Muscle of leg (tissue), 3 donors: ENCODE measurements at regions not wholly inside any gene's neighbourhood (a gene's known extent, or its start where the extent isn't known, plus 50 kb on each side); places are given as distances from the start of the nearest gene placed in this dataset.

ENCODE experiments used
- DNase-seq: peaks from one replicate; pipeline ENCODE4 v3.0.0; 2013
- H3K27ac ChIP-seq: one replicate; pipeline ENCODE4 v1.5.1; 2013; ENCODE audit warnings: mild to moderate bottlenecking, low read length, control low read depth
- H3K27me3 ChIP-seq: one replicate; pipeline ENCODE4 v1.6.1; 2013; ENCODE audit warnings: low read length; ENCODE audit not compliant: control insufficient read depth, insufficient read depth
- H3K36me3 ChIP-seq: one replicate; pipeline ENCODE4 v1.6.1; 2013; ENCODE audit warnings: low read length; ENCODE audit not compliant: control insufficient read depth, insufficient read depth
- H3K4me1 ChIP-seq: one replicate; pipeline ENCODE4 v1.6.1; 2013; ENCODE audit warnings: low read length; ENCODE audit not compliant: control insufficient read depth, insufficient read depth
- H3K4me3 ChIP-seq: one replicate; pipeline ENCODE4 v1.5.1; 2013; ENCODE audit warnings: low read length, control low read depth
- H3K9me3 ChIP-seq: replicated peaks from 2 replicates; pipeline ENCODE4 v1.6.1; 2013; ENCODE audit warnings: low read depth, low read length; ENCODE audit not compliant: control insufficient read depth
- WGBS: methylation state at CpG from one replicate; pipeline ENCODE4 v1.1.5; 2013; ENCODE audit warnings: missing lambda C conversion rate; ENCODE audit not compliant: insufficient coverage; 5-methylcytosine and 5-hydroxymethylcytosine counted together

DNA sequence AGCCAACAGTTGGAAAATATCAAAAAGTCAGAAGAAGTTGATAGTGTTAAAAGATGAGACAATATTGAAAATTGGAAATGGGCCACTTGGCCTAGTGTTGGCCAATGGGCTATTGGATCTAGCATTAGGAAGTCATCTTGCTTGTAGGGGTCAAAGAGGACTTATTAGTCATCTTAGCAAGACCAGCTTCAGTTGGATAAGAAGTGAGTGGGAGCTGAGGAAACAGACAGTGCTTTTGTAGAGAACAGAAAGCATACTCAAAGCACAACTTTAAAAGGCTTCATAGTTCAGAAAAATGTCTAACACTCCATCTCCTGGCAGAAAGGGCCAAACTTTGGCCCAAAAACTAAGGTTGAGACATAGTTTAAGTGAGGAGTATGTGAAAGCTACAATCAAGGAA, 139.9 kb upstream of the PKN2 start:
- Histone ChIP-seq H3K4me3 (no peak overlapping the region), H3K36me3 (no peaks in the 10 kb centered on the region), H3K27me3 (no peaks in the 10 kb centered on the region), H3K4me1 (no peaks in the 10 kb centered on the region), H3K27ac (no peak overlapping the region), H3K9me3 (no peaks in the 10 kb centered on the region)
- DNase-seq: no peak

DNA sequence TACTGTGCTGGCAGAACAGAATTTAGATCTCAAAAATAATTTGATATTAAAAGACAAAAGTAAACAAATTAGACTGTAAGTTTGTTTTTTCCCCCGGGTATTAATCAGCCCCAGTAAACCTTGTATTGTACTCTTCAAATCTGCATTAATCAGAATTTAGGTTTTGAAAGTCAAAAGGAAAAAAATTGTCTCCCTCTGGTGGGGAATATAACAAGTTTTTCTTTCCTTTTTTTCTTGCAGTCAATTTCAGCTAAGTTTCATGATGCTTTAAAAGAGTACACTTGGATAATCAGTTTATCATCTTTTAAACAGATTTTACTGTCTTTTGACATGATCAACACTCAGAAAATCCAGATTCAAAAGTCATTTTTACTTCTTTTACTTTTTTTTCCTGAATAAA, 134.5 kb upstream of the PKN2 start:
- no peak overlapping the region for H3K27ac ChIP-seq
- peak; percentile 25 for DNase-seq
- H3K9me3 ChIP-seq: no peaks in the 10 kb centered on the region
- no peaks in the 10 kb centered on the region for H3K27me3 ChIP-seq
- H3K36me3 ChIP-seq: no peaks in the 10 kb centered on the region
- WGBS: no CpG with 5 or more reads among the region's 1 CpG
- no peaks in the 10 kb centered on the region for H3K4me1 ChIP-seq
- H3K4me3 ChIP-seq: no peak overlapping the region

DNA sequence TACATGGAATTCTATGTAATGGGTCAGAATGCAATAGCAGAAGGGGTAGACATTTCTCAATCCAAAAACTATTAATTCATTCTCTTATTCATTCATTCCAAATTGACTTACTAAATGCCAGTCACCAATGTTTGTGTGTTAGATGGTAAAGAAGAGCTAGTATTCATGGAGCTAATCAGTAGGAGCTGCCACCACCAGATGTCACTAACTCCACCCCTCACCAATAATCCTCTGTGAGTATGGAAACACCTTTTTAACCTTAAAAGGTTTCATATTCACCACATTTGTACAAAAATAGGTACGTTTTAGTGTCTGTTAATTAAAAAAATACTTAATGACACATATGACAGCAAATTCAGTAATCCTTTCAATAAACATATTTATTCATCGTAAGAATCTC, 131.8 kb upstream of the PKN2 start:
- no peak for DNase-seq
- no peaks in the 10 kb centered on the region for H3K4me1 ChIP-seq
- no CpG with 5 or more reads among the region's 2 CpGs for WGBS
- H3K27ac ChIP-seq: no peak overlapping the region
- no peaks in the 10 kb centered on the region for H3K36me3 ChIP-seq
- H3K4me3 ChIP-seq: no peak overlapping the region
- H3K27me3 ChIP-seq: no peaks in the 10 kb centered on the region
- no peaks in the 10 kb centered on the region for H3K9me3 ChIP-seq

DNA sequence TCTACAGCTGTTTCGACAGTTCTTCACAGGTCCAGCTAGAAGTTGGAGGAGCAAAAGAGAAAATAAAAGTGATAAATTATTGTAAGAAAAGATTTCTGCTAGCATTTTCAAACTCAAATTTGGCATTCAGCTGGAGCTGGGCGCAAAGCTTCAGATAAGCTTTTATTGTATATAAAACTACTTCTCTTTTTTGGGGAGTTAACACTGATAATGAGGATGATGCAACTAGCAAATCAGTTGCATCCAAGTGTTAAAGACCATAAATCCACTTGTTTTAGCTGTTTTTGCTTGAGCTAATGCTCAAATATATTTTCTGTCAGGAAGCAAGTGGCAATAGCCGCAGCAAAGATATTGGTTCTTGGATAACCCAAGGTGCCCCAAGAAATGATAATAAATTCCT, 127.1 kb upstream of the PKN2 start:
- no peaks in the 10 kb centered on the region for H3K36me3 ChIP-seq
- no peaks in the 10 kb centered on the region for H3K9me3 ChIP-seq
- DNase-seq: no peak
- H3K4me3 ChIP-seq: no peak overlapping the region
- no peaks in the 10 kb centered on the region for H3K4me1 ChIP-seq
- WGBS: no CpG with 5 or more reads among the region's 3 CpGs
- no peaks in the 10 kb centered on the region for H3K27me3 ChIP-seq
- no peak overlapping the region for H3K27ac ChIP-seq

DNA sequence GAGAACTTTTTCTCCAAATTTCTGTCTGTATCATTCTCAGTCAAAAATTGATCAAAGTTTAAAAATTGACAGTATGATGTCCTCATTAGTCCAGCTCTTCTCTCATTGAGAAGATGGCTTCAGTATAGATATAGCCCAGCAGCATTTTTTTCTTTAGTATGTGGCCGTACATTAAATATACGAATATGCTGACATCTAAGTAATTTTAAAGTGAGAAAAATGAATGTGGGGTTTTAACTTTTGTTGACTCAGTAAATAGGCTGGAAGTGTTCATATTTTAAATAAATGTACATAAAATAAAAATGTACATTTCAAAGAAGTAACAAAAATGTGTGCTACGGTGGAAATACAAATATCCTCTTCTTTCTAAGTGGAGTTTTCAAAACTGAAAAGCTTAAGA, 123.5 kb upstream of the PKN2 start:
- WGBS: no CpG with 5 or more reads among the region's 3 CpGs
- DNase-seq: no peak
- H3K27me3 ChIP-seq: no peaks in the 10 kb centered on the region
- H3K4me1 ChIP-seq: no peaks in the 10 kb centered on the region
- H3K4me3 ChIP-seq: no peak overlapping the region
- no peaks in the 10 kb centered on the region for H3K36me3 ChIP-seq
- H3K27ac ChIP-seq: no peak overlapping the region
- no peaks in the 10 kb centered on the region for H3K9me3 ChIP-seq

DNA sequence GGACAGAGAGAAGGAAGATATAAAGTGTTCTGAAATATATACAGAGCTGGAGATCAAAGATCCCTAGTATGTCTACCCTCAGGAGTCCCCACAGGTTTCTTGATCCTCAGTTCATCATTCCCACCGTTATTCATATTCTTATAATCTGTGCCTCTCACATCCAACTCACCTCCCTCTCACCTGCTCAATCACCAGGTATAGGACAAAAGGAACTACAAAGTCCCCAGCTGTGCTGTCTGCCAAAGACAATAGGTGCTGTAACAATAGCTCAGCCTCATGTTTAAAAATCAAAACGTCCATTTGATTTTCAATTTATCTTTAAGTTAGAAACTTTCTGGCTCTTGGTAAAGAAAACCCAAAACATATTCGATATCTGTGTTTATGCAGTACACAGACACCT, 121.1 kb upstream of the PKN2 start:
- Histone ChIP-seq H3K4me3 (no peak overlapping the region), H3K27ac (no peak overlapping the region), H3K36me3 (no peaks in the 10 kb centered on the region), H3K9me3 (no peaks in the 10 kb centered on the region), H3K27me3 (no peaks in the 10 kb centered on the region), H3K4me1 (no peaks in the 10 kb centered on the region)
- 33% methylated on average over 1 of the region's 3 CpGs for WGBS
- no peak for DNase-seq

DNA sequence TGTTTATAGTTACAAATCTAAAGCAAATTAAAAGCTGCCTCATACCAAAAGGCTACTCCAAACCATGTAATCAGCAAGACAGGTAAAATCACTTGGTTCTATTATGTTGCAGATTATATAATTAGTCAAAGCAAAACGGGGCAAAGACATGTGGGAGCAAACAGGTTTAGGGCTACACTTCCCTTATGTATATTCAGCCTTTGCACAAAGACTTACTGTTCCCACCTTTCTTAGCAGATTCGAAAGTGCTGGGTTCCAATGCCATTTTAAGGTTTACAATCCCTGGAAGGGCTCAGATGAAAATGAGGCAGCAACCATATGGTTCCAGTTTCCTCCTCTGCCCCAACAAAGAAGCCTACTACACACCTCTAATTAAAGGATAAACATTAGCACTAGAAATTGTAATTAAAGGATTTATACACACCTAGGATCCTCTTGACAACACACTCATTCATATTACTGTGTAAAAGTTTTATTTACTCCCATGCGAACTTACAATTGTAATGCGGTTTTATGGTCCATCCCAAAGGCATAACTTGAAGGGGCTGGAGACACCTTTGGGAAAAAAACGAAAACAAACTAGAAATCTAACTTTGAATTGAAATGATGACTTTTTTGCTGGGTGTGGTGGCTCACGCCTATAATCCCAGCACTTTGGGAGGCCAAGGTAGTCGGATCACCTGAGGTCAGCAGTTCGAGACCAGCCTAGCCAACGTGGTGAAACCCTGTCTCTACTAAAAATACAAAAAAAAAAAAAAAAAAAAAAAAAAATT, 117.3 kb upstream of the PKN2 start:
- WGBS: 66% methylated on average over 2 of the region's 9 CpGs
- no peaks in the 10 kb centered on the region for H3K4me1 ChIP-seq
- no peaks in the 10 kb centered on the region for H3K9me3 ChIP-seq
- H3K27me3 ChIP-seq: no peaks in the 10 kb centered on the region
- H3K4me3 ChIP-seq: no peak overlapping the region
- no peak overlapping the region for H3K27ac ChIP-seq
- no peak for DNase-seq
- no peaks in the 10 kb centered on the region for H3K36me3 ChIP-seq

DNA sequence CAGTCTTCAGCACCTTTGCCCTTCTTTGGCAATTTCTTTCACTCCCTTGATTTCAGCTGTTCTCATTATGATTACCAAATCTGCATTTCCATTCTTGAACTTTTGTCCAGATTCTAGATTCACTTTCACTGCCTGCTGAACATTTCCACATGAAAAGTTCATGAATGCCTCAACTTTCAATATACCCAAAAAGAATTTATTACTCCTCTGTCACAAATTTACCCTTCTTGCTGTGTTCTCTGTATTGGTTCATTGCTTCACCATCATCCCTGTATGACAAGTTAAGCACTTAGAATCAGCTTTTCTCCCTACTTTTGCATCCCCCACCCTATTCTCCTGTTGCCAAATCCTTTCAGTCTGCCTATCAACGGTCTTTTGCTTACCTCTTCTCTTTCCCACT, 112.6 kb upstream of the PKN2 start:
- no peaks in the 10 kb centered on the region for H3K27me3 ChIP-seq
- WGBS: 75% methylated on average over 1 of the region's 1 CpG
- H3K4me1 ChIP-seq: no peaks in the 10 kb centered on the region
- H3K27ac ChIP-seq: no peak overlapping the region
- no peak for DNase-seq
- no peak overlapping the region for H3K4me3 ChIP-seq
- no peaks in the 10 kb centered on the region for H3K9me3 ChIP-seq
- H3K36me3 ChIP-seq: no peaks in the 10 kb centered on the region

DNA sequence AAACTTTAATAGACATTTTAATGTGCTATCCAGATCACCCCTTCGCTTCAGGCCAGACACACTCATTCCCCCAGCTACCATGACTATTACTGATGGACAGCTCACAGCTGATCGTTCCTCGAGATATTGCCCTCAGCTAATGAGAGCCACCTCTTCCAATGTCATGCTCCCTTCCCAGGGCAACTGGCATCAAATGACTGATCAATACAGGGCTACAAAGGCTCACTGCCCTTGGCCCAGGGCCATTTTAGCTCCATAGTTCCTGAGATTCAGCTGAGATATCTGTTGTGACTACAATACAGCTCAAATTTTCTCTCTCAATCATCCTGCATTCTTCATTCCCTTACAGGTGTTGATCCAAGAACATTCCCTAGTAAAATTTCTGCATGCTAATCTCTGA, 104.5 kb upstream of the PKN2 start:
- H3K4me1 ChIP-seq: no peaks in the 10 kb centered on the region
- no peaks in the 10 kb centered on the region for H3K27me3 ChIP-seq
- H3K36me3 ChIP-seq: no peaks in the 10 kb centered on the region
- H3K27ac ChIP-seq: no peak overlapping the region
- WGBS: 51% methylated on average over 3 of the region's 3 CpGs
- H3K4me3 ChIP-seq: no peak overlapping the region
- no peaks in the 10 kb centered on the region for H3K9me3 ChIP-seq
- no peak for DNase-seq

DNA sequence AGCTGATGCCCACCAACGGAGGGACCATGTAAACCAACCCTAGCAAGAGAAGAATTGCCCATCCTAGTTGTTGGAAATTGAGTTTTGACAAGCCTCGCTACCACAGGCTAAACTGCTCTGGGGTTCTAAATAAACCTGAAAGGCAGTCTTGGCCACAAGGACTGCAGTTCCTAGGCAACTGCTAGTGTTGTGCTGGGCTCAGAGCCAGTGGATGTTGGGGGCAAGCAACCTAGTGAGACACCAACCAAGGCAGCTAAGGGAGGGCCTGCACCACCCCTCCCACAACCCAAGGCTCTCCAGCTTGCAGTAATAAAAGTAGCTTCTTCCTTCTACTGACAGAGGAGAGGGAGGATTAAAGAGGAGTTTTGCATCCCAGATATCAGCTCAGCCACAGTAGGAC, 102.4 kb upstream of the PKN2 start:
- no peak overlapping the region for H3K4me3 ChIP-seq
- H3K27ac ChIP-seq: no peak overlapping the region
- DNase-seq: no peak
- H3K9me3 ChIP-seq: no peaks in the 10 kb centered on the region
- no peaks in the 10 kb centered on the region for H3K27me3 ChIP-seq
- WGBS: 100% methylated on average over 1 of the region's 2 CpGs
- no peaks in the 10 kb centered on the region for H3K4me1 ChIP-seq
- no peaks in the 10 kb centered on the region for H3K36me3 ChIP-seq

DNA sequence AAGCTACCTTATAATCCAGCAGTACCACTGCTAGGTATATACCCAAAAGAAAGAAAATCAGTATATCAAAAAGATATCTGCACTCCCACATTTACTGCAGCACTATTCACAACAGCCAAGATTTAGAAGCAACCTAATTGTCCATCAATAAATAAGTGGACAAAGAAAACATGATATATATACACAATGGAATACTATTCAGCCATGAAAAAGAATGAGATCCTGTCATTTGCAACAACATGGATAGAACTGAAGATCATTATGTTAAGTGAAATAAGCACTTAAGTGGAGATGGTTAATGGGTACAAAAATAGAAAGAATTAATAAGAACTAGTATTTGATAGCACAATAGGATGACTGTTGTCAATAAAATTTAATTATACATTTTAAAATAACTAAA, 90.7 kb upstream of the PKN2 start:
- H3K9me3 ChIP-seq: peaks cover 5% of the 10 kb centered on the region
- no peak overlapping the region for H3K27ac ChIP-seq

More for the DNA sequence above, 90.7 kb upstream of the PKN2 start:
- no peaks in the 10 kb centered on the region for H3K27me3 ChIP-seq
- H3K36me3 ChIP-seq: no peaks in the 10 kb centered on the region
- no peak overlapping the region for H3K4me3 ChIP-seq
- H3K4me1 ChIP-seq: no peaks in the 10 kb centered on the region
- DNase-seq: no peak
